Psoas muscle (tissue), 7 donors: ENCODE measurements at regions not wholly inside any gene's neighbourhood (a gene's known extent, or its start where the extent isn't known, plus 50 kb on each side); places are given as distances from the start of the nearest gene placed in this dataset.

ENCODE experiments used
- ATAC-seq, 4 donors: fragments of 200-7000 bp; cut with Tn5 transposase; one replicate each; pipeline ENCODE4 v1.9.1; 2020; ENCODE audit warnings: moderate library complexity in 3 of 4, mild to moderate bottlenecking in 2 of 4
- DNase-seq, 2 donors: peaks; one replicate each; pipeline ENCODE4 v3.0.0-alpha.2; 2020
- H3K27ac ChIP-seq: fragments of 200-600 bp; one replicate; pipeline ENCODE4 v1.8.0; 2022
- H3K27me3 ChIP-seq, 3 donors: fragments of 200-600 bp in 1 of 3; one replicate each; pipeline versions ENCODE4 v1.6.1 to v1.8.0; 2013 to 2022; ENCODE audit warnings: low read length in 2 of 3, mild to moderate bottlenecking in 2 of 3, moderate library complexity in 1 of 3; ENCODE audit not compliant: insufficient read depth in 3 of 3
- H3K36me3 ChIP-seq, 2 donors: fragments of 200-600 bp in 1 of 2; one replicate each; pipeline versions ENCODE4 v1.6.1 to v1.8.0; 2013 to 2022; ENCODE audit warnings: low read depth in 1 of 2, mild to moderate bottlenecking in 1 of 2, moderate library complexity in 1 of 2; ENCODE audit not compliant: insufficient read depth in 1 of 2
- H3K4me1 ChIP-seq: fragments of 200-600 bp; one replicate; pipeline ENCODE4 v1.8.0; 2022
- H3K4me3 ChIP-seq: fragments of 200-600 bp; one replicate; pipeline ENCODE4 v1.8.0; 2022; ENCODE audit warnings: mild to moderate bottlenecking
- H3K9me3 ChIP-seq: fragments of 200-600 bp; one replicate; pipeline ENCODE4 v1.8.0; 2022
- WGBS, 3 donors: extraction: QIAGEN DNeasy Blood & Tissue Kit; methylation state at CpG; one replicate each; pipeline versions ENCODE4 v1.1.6 to v1.1.7; 2013; 5-methylcytosine and 5-hydroxymethylcytosine counted together
- intact Hi-C, 2 donors: fragments of 100-400 bp; cut with DNase I; formaldehyde crosslinking; loops; one replicate each; pipeline versions ENCODE4 v1.11.0 to v1.14.2; 2022
- TF ChIP-seq, protein P1 (sequence below): fragments of 200-600 bp; IDR thresholded peaks from one replicate; pipeline ENCODE4 v1.8.0; 2022; ENCODE audit warnings: antibody characterized with exemption
- donor health status: healthy with polysubstance abuse.
- donor health status: DM: no; HTN: no; CAD: no; lungs with moderate emphysema.
- donor health status: Bipolar disorder and iron deficiency.
- donor health status: healthy.
- donor health status: DM: yes; HTN: yes; CAD: no.
- donor health status: DM: no; HTN: no; CAD: no.
- donor health status: DM: yes; HTN: yes; CAD: no.

DNA sequence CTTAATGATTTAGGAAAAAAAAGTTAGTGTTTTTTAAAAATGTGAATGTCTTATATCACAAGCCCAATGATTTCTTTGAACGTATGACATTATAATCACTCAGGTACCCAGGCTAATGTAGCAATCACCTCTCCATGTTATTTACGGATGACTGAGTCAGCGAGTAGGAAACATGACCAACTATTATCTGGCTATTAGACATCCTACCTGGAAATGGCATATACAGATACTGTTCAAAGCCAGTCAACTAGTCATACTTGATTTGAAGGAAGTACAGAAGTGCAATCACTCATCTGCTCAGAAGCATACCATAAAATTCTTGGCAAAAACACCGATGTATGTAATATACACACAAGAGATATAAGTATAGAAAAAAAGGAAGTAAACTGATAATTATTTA is 732.5 kb downstream of the ARAP2 start:
- Histone ChIP-seq H3K9me3 (no peaks in the 10 kb centered on the region), H3K27me3 (no peaks in the 10 kb centered on the region), H3K4me3 (no peak overlapping the region), H3K4me1 (no peaks in the 10 kb centered on the region), H3K27ac (no peak overlapping the region), H3K36me3 (no peaks in the 10 kb centered on the region)
- 88 to 91% (median 88%) methylated on average over 4 of the region's 4 CpGs for WGBS, 3 donors
- ATAC-seq, result no peak
- intact Hi-C loops, result no loop called here
- TF ChIP-seq, protein P1, sequence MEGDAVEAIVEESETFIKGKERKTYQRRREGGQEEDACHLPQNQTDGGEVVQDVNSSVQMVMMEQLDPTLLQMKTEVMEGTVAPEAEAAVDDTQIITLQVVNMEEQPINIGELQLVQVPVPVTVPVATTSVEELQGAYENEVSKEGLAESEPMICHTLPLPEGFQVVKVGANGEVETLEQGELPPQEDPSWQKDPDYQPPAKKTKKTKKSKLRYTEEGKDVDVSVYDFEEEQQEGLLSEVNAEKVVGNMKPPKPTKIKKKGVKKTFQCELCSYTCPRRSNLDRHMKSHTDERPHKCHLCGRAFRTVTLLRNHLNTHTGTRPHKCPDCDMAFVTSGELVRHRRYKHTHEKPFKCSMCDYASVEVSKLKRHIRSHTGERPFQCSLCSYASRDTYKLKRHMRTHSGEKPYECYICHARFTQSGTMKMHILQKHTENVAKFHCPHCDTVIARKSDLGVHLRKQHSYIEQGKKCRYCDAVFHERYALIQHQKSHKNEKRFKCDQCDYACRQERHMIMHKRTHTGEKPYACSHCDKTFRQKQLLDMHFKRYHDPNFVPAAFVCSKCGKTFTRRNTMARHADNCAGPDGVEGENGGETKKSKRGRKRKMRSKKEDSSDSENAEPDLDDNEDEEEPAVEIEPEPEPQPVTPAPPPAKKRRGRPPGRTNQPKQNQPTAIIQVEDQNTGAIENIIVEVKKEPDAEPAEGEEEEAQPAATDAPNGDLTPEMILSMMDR, result no peak
- no peak for DNase-seq

DNA sequence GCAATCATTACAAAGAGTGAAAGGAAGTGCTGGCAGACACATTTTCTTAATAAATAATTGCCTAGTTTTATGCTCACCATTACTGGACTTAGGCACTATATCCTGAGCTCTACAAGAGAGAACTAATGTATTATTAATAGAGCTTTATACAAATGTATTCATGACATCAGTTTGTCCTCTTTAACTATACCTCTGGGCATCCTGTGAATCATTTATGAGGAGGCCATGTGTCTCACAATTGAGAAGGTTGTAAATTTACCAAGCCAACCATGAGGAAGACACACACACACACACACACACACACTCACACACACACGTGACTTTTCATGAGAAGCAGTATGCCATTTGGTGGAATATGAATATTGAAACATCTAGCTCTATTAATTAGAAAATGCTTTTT is 728.2 kb downstream of the ARAP2 start:
- H3K4me1 ChIP-seq, result no peaks in the 10 kb centered on the region
- DNase-seq (no peak), ATAC-seq (no peak)
- H3K9me3 ChIP-seq, result peaks cover 2% of the 10 kb centered on the region
- H3K27ac ChIP-seq, result no peak overlapping the region
- no peak overlapping the region for H3K4me3 ChIP-seq
- H3K27me3 ChIP-seq, result no peaks in the 10 kb centered on the region
- no peaks in the 10 kb centered on the region for H3K36me3 ChIP-seq
- TF ChIP-seq, protein P1, result no peak
- intact Hi-C loops, result no loop called here
- WGBS, 3 donors, result 69 to 74% (median 72%) methylated on average over 1 of the region's 1 CpG

- H3K9me3 ChIP-seq, result peaks cover 2% of the 10 kb centered on the region
- intact Hi-C loops, result no loop called here
- no peaks in the 10 kb centered on the region for H3K27me3 ChIP-seq
- H3K36me3 ChIP-seq, result no peaks in the 10 kb centered on the region
- H3K27ac ChIP-seq, result no peak overlapping the region
- ATAC-seq (no peak), DNase-seq (no peak)
- no peaks in the 10 kb centered on the region for H3K4me1 ChIP-seq
- WGBS, 3 donors, result 0 to 78% (median 39%) methylated on average over 1 of the region's 1 CpG
- TF ChIP-seq, protein P1, result no peak
- H3K4me3 ChIP-seq, result no peak overlapping the region
These were observed 724.3 kb downstream of the ARAP2 start for GRCh38 chr4:35520059-35520458.

DNA sequence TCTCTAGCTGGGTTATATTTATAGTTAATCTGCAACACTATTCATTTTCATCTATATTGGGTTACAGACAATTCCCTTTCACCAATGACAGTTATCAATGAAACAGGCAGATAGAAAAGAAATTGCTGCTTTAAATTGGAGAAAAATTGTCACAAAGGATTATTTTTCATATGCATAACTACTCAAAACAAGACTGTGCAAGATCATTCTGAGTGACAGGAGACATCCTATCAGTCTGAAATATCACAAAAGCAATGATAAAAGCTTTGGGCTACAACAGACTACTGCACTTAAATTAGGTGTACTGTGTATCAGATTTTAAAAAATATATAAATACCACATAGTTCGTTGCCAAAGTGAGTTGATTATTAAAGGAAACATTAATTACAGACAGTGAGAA is 722.6 kb downstream of the ARAP2 start:
- no peaks in the 10 kb centered on the region for H3K36me3 ChIP-seq
- no peaks in the 10 kb centered on the region for H3K4me1 ChIP-seq
- ATAC-seq, result no peak
- no peak for DNase-seq
- intact Hi-C loops, result no loop called here
- TF ChIP-seq, protein P1, result no peak
- no peaks in the 10 kb centered on the region for H3K27me3 ChIP-seq
- WGBS, 3 donors, result 37 to 50% (median 43%) methylated on average over 1 of the region's 1 CpG
- no peak overlapping the region for H3K4me3 ChIP-seq
- H3K9me3 ChIP-seq, result peaks cover 2% of the 10 kb centered on the region
- no peak overlapping the region for H3K27ac ChIP-seq

GRCh38 chr4:35525192-35525978 is 718.9 kb downstream of the ARAP2 start:
- intact Hi-C loops, result no loop called here
- no peak overlapping the region for H3K4me3 ChIP-seq
- no peak for DNase-seq
- WGBS, 3 donors, result 59 to 74% (median 65%) methylated on average over 27 to 28 of the region's 28 CpGs
- H3K9me3 ChIP-seq, result no peaks in the 10 kb centered on the region
- ATAC-seq, result no peak
- TF ChIP-seq, protein P1, result no peak
- no peaks in the 10 kb centered on the region for H3K36me3 ChIP-seq
- no peak overlapping the region for H3K27ac ChIP-seq
- no peaks in the 10 kb centered on the region for H3K4me1 ChIP-seq
- H3K27me3 ChIP-seq, result no peaks in the 10 kb centered on the region
